IMR-90 (cell line): ENCODE measurements at regions not wholly inside any gene's neighbourhood (a gene's known extent, or its start where the extent isn't known, plus 50 kb on each side); places are given as distances from the start of the nearest gene placed in this dataset.

Experiments
- ATAC-seq: fragments of 200-7000 bp; cut with Tn5 transposase; 2 replicates; pipeline ENCODE4 v1.9.1; 2020; ENCODE audit warnings: low read depth, mild to moderate bottlenecking, moderate library complexity
- BruUV-seq: library from RNA; stranded (reverse); fragments of 400-500 nt; replicated peaks from 2 replicates; lab custom pipeline; 2021; lab: Mats Ljungman, UMichigan
- CTCF ChIA-PET: fragments of 300-600 bp; formaldehyde crosslinking; extraction: SDS; loops from one replicate; lab custom pipeline; 2021; ENCODE audit warnings: antibody characterized with exemption; lab: Yijun Ruan, JAX
- POLR2A ChIA-PET: fragments of 300-600 bp; sonication (Branson Sonifier 250); formaldehyde crosslinking; loops from one replicate; lab custom pipeline; 2022; ENCODE audit warnings: antibody characterized with exemption; ENCODE audit not compliant: unreplicated experiment; lab: Charles Lee
- DNase-seq: peaks from one replicate; pipeline ENCODE4 v3.0.0; 2013
- H2AFZ ChIP-seq: replicated peaks from 2 replicates; pipeline ENCODE3; 2013; ENCODE audit warnings: low read length, mild to moderate bottlenecking; ENCODE audit not compliant: poor library complexity
- H2AK5ac ChIP-seq: 2 replicates; pipeline ENCODE4 v1.6.1; 2013; ENCODE audit warnings: low read depth, low read length, inconsistent platforms
- H2AK9ac ChIP-seq: replicated peaks from 2 replicates; pipeline ENCODE3; 2013; ENCODE audit warnings: mild to moderate bottlenecking, low read depth, low read length, moderate library complexity; ENCODE audit not compliant: poor library complexity
- H2BK120ac ChIP-seq: 2 replicates; pipeline ENCODE4 v1.6.1; 2013; ENCODE audit warnings: low read depth, low read length, inconsistent platforms
- H2BK15ac ChIP-seq: 3 replicates; pipeline ENCODE4 v1.6.1; 2013; ENCODE audit warnings: low read depth, low read length, inconsistent platforms
- H2BK20ac ChIP-seq: 2 replicates; pipeline ENCODE4 v1.6.1; 2013; ENCODE audit warnings: low read depth, mild to moderate bottlenecking, inconsistent platforms, low read length, moderate library complexity
- H2BK5ac ChIP-seq: 2 replicates; pipeline ENCODE4 v1.6.1; 2013; ENCODE audit warnings: mild to moderate bottlenecking, low read depth, low read length, inconsistent platforms; ENCODE audit not compliant: poor library complexity, severe bottlenecking
- H3K14ac ChIP-seq: replicated peaks from 2 replicates; pipeline ENCODE4 v1.6.1; 2013; ENCODE audit warnings: low read depth, low read length, inconsistent platforms
- H3K18ac ChIP-seq: 2 replicates; pipeline ENCODE4 v1.6.1; 2013; ENCODE audit warnings: low read depth, low read length, control low read depth
- H3K23ac ChIP-seq: 2 replicates; pipeline ENCODE4 v1.6.1; 2013; ENCODE audit warnings: low read depth, low read length, inconsistent platforms
- H3K27ac ChIP-seq: 2 replicates; pipeline ENCODE4 v1.5.1; 2013; ENCODE audit warnings: mild to moderate bottlenecking, control low read depth, low read length; ENCODE audit not compliant: insufficient read depth
- H3K27me3 ChIP-seq: 2 replicates; pipeline ENCODE4 v1.6.1; 2013; ENCODE audit warnings: low read length; ENCODE audit not compliant: control insufficient read depth, insufficient read depth
- H3K36me3 ChIP-seq: 2 replicates; pipeline ENCODE4 v1.6.1; 2013; ENCODE audit warnings: low read length, mixed read lengths; ENCODE audit not compliant: control insufficient read depth, insufficient read depth
- H3K4ac ChIP-seq: 2 replicates; pipeline ENCODE4 v1.6.1; 2013; ENCODE audit warnings: low read depth, low read length, inconsistent platforms
- H3K4me1 ChIP-seq: 2 replicates; pipeline ENCODE4 v1.6.1; 2013; ENCODE audit warnings: low read length, mixed read lengths; ENCODE audit not compliant: control insufficient read depth, insufficient read depth
- H3K4me2 ChIP-seq: 2 replicates; pipeline ENCODE4 v1.6.1; 2013; ENCODE audit warnings: low read depth, mild to moderate bottlenecking, control low read depth, low read length, moderate library complexity
- H3K4me3 ChIP-seq: 2 replicates; pipeline ENCODE4 v1.5.1; 2013; ENCODE audit warnings: low read depth, mild to moderate bottlenecking, control low read depth, low read length, moderate library complexity; ENCODE audit not compliant: insufficient read depth
- H3K56ac ChIP-seq: 2 replicates; pipeline ENCODE4 v1.6.1; 2013; ENCODE audit warnings: low read length, inconsistent platforms; ENCODE audit not compliant: insufficient read depth; ENCODE audit errors: extremely low read depth
- H3K79me1 ChIP-seq, 2 experiments: 2 replicates each; pipeline ENCODE4 v1.6.1; 2013; ENCODE audit warnings: low read length in 2 of 2, inconsistent platforms in 1 of 2, low read depth in 1 of 2
- H3K9ac ChIP-seq: 2 replicates; pipeline ENCODE4 v1.6.1; 2013; ENCODE audit warnings: low read depth, low read length, control low read depth
- H3K9me1 ChIP-seq: 2 replicates; pipeline ENCODE4 v1.6.1; 2013; ENCODE audit warnings: low read length, inconsistent platforms; ENCODE audit not compliant: insufficient read depth
- H3K9me3 ChIP-seq: 2 replicates; pipeline ENCODE4 v1.6.1; 2013; ENCODE audit warnings: low read length; ENCODE audit not compliant: control insufficient read depth, insufficient read depth
- H4K20me1 ChIP-seq: 2 replicates; pipeline ENCODE4 v1.6.1; 2013; ENCODE audit warnings: low read length, inconsistent platforms; ENCODE audit not compliant: insufficient read depth
- H4K5ac ChIP-seq: 2 replicates; pipeline ENCODE4 v1.6.1; 2013; ENCODE audit warnings: mild to moderate bottlenecking, low read depth, low read length, control low read depth
- H4K8ac ChIP-seq, 2 experiments: 2 replicates each; pipeline ENCODE4 v1.6.1; 2013; ENCODE audit warnings: low read depth in 2 of 2, low read length in 2 of 2, control low read depth in 1 of 2, inconsistent platforms in 1 of 2
- H4K91ac ChIP-seq: 2 replicates; pipeline ENCODE4 v1.6.1; 2013; ENCODE audit warnings: low read depth, low read length, inconsistent platforms; ENCODE audit not compliant: insufficient read depth
- BHLHE40 ChIP-seq: fragments of 150-350 bp; IDR thresholded peaks from 2 replicates; pipeline ENCODE4 v1.6.1; 2016; ENCODE audit warnings: mild to moderate bottlenecking, low read depth, low read length
- CEBPB ChIP-seq: IDR thresholded peaks from 2 replicates; pipeline ENCODE4 v1.6.1; 2012; ENCODE audit warnings: low read depth, low read length, improper control_type of control experiment
- CHD1 ChIP-seq: IDR thresholded peaks from 2 replicates; pipeline ENCODE4 v1.6.1; 2012; ENCODE audit warnings: low read depth, low read length, improper control_type of control experiment
- FOS ChIP-seq: fragments of 150-350 bp; IDR thresholded peaks from 2 replicates; pipeline ENCODE4 v1.6.1; 2016; ENCODE audit warnings: low read depth, low read length
- MAFK ChIP-seq: IDR thresholded peaks from 2 replicates; pipeline ENCODE4 v1.6.1; 2012; ENCODE audit warnings: low read depth, low read length, improper control_type of control experiment
- MAZ ChIP-seq: IDR thresholded peaks from 2 replicates; pipeline ENCODE4 v1.6.1; 2012; ENCODE audit warnings: low read depth, mild to moderate bottlenecking, low read length, improper control_type of control experiment, moderate library complexity, borderline replicate concordance
- MXI1 ChIP-seq: IDR thresholded peaks from 2 replicates; pipeline ENCODE4 v1.6.1; 2012; ENCODE audit warnings: low read depth, mild to moderate bottlenecking, low read length, moderate library complexity, borderline replicate concordance
- NFE2L2 ChIP-seq: fragments of 150-350 bp; IDR thresholded peaks from 2 replicates; pipeline ENCODE4 v1.6.1; 2016; ENCODE audit warnings: low read depth, mild to moderate bottlenecking, low read length
- POLR2A ChIP-seq: IDR thresholded peaks from 2 replicates; pipeline ENCODE4 v1.6.1; 2012; ENCODE audit warnings: mild to moderate bottlenecking, low read depth, low read length
- RAD21 ChIP-seq: IDR thresholded peaks from 2 replicates; pipeline ENCODE4 v1.6.1; 2012; ENCODE audit warnings: low read length, improper control_type of control experiment
- RCOR1 ChIP-seq: IDR thresholded peaks from 2 replicates; pipeline ENCODE4 v1.6.1; 2012; ENCODE audit warnings: mild to moderate bottlenecking, low read length, improper control_type of control experiment; ENCODE audit not compliant: insufficient replicate concordance
- RFX5 ChIP-seq: IDR thresholded peaks from 2 replicates; pipeline ENCODE4 v1.8.0; 2012; ENCODE audit warnings: low read depth, mild to moderate bottlenecking, low read length, moderate library complexity
- SMC3 ChIP-seq: fragments of 150-350 bp; IDR thresholded peaks from 2 replicates; pipeline ENCODE4 v1.6.1; 2016; ENCODE audit warnings: low read depth, mild to moderate bottlenecking, antibody characterized with exemption, low read length, moderate library complexity
- WGBS, 2 experiments: methylation state at CpG; one replicate each; pipeline versions ENCODE4 v1.1.5 to v1.1.7; 2013; ENCODE audit warnings: missing lambda C conversion rate in 2 of 2; ENCODE audit not compliant: insufficient read length in 1 of 2; ENCODE audit errors: extremely low coverage in 2 of 2; 5-methylcytosine and 5-hydroxymethylcytosine counted together
- dilution Hi-C: fragments of 300-500 bp; cut with HindIII; formaldehyde crosslinking; loops from one replicate; pipeline ENCODE4 v1.14.3; 2018; ENCODE audit warnings: low sequenced_read_pairs; ENCODE audit not compliant: unreplicated experiment
- in situ Hi-C: fragments of 300-500 bp; cut with MboI; formaldehyde crosslinking; loops from 3 replicates; pipeline ENCODE4 v1.14.3; 2019; ENCODE audit warnings: low sequenced_read_pairs, inconsistent platforms, mixed read lengths
- intact Hi-C: fragments of 100-400 bp; cut with micrococcal nuclease; formaldehyde crosslinking; loops from 2 replicates; pipeline ENCODE4 v1.10.0; 2022
- TF ChIP-seq, protein P1 (sequence below): fragments of 150-350 bp; IDR thresholded peaks from 2 replicates; pipeline ENCODE4 v1.6.1; 2016; ENCODE audit warnings: low read depth, mild to moderate bottlenecking, low read length, moderate library complexity, borderline replicate concordance
- TF ChIP-seq, protein P2 (sequence below): fragments of 150-350 bp; IDR thresholded peaks from 2 replicates; pipeline ENCODE4 v1.6.1; 2017; ENCODE audit warnings: mild to moderate bottlenecking, antibody characterized with exemption, low read length, low read depth
- TF ChIP-seq, protein P3 (sequence below): conservative IDR thresholded peaks from 2 replicates; pipeline ENCODE4 v1.5.1; 2012; ENCODE audit warnings: mild to moderate bottlenecking, low read depth, low read length, improper control_type of control experiment

DNA sequence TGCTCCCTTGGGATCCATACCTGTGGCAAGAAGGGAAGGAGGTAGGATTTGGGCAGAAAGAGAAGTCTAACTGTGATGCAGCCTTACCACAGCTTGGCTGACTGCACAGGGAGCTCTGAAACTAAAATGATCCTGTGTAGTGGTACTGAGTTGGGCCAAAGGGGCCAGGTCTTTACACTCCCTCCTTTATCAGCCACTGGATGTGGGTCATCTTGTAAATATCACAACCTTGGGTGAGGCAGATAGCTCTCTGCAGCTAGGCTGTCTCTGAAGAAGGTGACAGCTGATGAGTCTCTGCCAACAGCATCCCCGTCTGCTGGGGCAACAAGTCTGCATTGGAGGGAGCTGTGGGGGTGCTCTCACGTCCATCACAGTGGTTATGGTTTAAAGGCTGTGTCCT, 95.9 kb upstream of the CAND1 start:
- Histone ChIP-seq H3K9me1 (no peaks in the 10 kb centered on the region), H2AK9ac (no peak overlapping the region), H3K36me3 (no peaks in the 10 kb centered on the region), H2BK20ac (no peak overlapping the region), H2BK15ac (no peak overlapping the region), H4K5ac (no peak overlapping the region), H4K8ac (no peak overlapping the region), H3K23ac (no peak overlapping the region), H2AFZ (no peak overlapping the region), H4K20me1 (no peaks in the 10 kb centered on the region), H3K27me3 (no peaks in the 10 kb centered on the region), H3K79me1 (no peaks in the 10 kb centered on the region), H3K4me3 (no peak overlapping the region), H3K9ac (no peak overlapping the region), H3K27ac (no peak overlapping the region), H3K4me1 (no peaks in the 10 kb centered on the region), H2BK120ac (no peak overlapping the region), H2BK5ac (no peak overlapping the region), H4K91ac (no peak overlapping the region), H3K4me2 (no peak overlapping the region), H2AK5ac (no peak overlapping the region), H3K9me3 (no peaks in the 10 kb centered on the region), H3K14ac (no peak overlapping the region), H3K18ac (no peak overlapping the region), H3K4ac (no peak overlapping the region), H3K56ac (no peak overlapping the region)
- intact Hi-C loops = no loop called here
- no TSS peak for BruUV-seq
- WGBS, 2 experiments = no CpG with 5 or more reads among the region's 2 CpGs
- CTCF ChIA-PET = no interaction called here
- TF ChIP-seq, protein P1, sequence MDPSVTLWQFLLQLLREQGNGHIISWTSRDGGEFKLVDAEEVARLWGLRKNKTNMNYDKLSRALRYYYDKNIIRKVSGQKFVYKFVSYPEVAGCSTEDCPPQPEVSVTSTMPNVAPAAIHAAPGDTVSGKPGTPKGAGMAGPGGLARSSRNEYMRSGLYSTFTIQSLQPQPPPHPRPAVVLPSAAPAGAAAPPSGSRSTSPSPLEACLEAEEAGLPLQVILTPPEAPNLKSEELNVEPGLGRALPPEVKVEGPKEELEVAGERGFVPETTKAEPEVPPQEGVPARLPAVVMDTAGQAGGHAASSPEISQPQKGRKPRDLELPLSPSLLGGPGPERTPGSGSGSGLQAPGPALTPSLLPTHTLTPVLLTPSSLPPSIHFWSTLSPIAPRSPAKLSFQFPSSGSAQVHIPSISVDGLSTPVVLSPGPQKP = no peak
- TF ChIP-seq NFE2L2 (no peak), CHD1 (no peak), MAFK (no peak), RFX5 (no peak), MXI1 (no peak), RAD21 (no peak), BHLHE40 (no peak), RCOR1 (no peak), SMC3 (no peak), CEBPB (no peak), MAZ (no peak), FOS (no peak), POLR2A (no peak)
- TF ChIP-seq, protein P2, sequence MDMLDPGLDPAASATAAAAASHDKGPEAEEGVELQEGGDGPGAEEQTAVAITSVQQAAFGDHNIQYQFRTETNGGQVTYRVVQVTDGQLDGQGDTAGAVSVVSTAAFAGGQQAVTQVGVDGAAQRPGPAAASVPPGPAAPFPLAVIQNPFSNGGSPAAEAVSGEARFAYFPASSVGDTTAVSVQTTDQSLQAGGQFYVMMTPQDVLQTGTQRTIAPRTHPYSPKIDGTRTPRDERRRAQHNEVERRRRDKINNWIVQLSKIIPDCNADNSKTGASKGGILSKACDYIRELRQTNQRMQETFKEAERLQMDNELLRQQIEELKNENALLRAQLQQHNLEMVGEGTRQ = no peak
- TF ChIP-seq, protein P3, sequence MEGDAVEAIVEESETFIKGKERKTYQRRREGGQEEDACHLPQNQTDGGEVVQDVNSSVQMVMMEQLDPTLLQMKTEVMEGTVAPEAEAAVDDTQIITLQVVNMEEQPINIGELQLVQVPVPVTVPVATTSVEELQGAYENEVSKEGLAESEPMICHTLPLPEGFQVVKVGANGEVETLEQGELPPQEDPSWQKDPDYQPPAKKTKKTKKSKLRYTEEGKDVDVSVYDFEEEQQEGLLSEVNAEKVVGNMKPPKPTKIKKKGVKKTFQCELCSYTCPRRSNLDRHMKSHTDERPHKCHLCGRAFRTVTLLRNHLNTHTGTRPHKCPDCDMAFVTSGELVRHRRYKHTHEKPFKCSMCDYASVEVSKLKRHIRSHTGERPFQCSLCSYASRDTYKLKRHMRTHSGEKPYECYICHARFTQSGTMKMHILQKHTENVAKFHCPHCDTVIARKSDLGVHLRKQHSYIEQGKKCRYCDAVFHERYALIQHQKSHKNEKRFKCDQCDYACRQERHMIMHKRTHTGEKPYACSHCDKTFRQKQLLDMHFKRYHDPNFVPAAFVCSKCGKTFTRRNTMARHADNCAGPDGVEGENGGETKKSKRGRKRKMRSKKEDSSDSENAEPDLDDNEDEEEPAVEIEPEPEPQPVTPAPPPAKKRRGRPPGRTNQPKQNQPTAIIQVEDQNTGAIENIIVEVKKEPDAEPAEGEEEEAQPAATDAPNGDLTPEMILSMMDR = no peak
- DNase-seq (no peak), ATAC-seq (no peak)
- in situ Hi-C loops = no loop called here
- dilution Hi-C loops = no loop called here
- POLR2A ChIA-PET = no interaction called here
